HG02678 (cell line): ENCODE measurements at regions not wholly inside any gene's neighbourhood (a gene's known extent, or its start where the extent isn't known, plus 50 kb on each side); places are given as distances from the start of the nearest gene placed in this dataset.

Experiments
- ATAC-seq: cut with Tn5 transposase; IDR thresholded peaks from one replicate; pipeline ENCODE4 v1.9.1; 2021; ENCODE audit warnings: mild to moderate bottlenecking, moderate library complexity; ENCODE audit not compliant: unreplicated experiment

- no peak for ATAC-seq
These were observed 276.5 kb upstream of the MTNR1B start for GRCh38 chr11:92692826-92693546.

- ATAC-seq = no peak
These were observed 273.4 kb upstream of the MTNR1B start for GRCh38 chr11:92696076-92696475.

GRCh38 chr11:92697461-92698312 is 271.8 kb upstream of the MTNR1B start:
- ATAC-seq = no peak

- no peak for ATAC-seq
These were observed 270.7 kb upstream of the MTNR1B start for GRCh38 chr11:92698742-92699141.

GRCh38 chr11:92702037-92702804 is 267.2 kb upstream of the MTNR1B start:
- no peak for ATAC-seq

- no peak for ATAC-seq
These were observed 266.5 kb upstream of the MTNR1B start for GRCh38 chr11:92702805-92703448.

GRCh38 chr11:92703449-92703830 is 266.0 kb upstream of the MTNR1B start:
- ATAC-seq = no peak

GRCh38 chr11:92707173-92707619 is 262.3 kb upstream of the MTNR1B start:
- no peak for ATAC-seq

GRCh38 chr11:92707665-92708064 is 261.8 kb upstream of the MTNR1B start:
- ATAC-seq = no peak

- no peak for ATAC-seq
These were observed 260.1 kb upstream of the MTNR1B start for GRCh38 chr11:92709329-92709728.

GRCh38 chr11:92711926-92712325 is 257.5 kb upstream of the MTNR1B start:
- ATAC-seq = no peak

GRCh38 chr11:92714111-92714510 is 255.3 kb upstream of the MTNR1B start:
- ATAC-seq = no peak

- no peak for ATAC-seq
These were observed 252.2 kb upstream of the MTNR1B start for GRCh38 chr11:92717240-92717639.

GRCh38 chr11:92720385-92720784 is 249.1 kb upstream of the MTNR1B start:
- no peak for ATAC-seq

GRCh38 chr11:92725352-92725751 is 244.1 kb upstream of the MTNR1B start:
- ATAC-seq = no peak

- no peak for ATAC-seq
These were observed 242.3 kb upstream of the MTNR1B start for GRCh38 chr11:92727123-92727522.

- no peak for ATAC-seq
These were observed 241.7 kb upstream of the MTNR1B start for GRCh38 chr11:92727769-92728168.

GRCh38 chr11:92728628-92729027 is 240.8 kb upstream of the MTNR1B start:
- ATAC-seq = no peak

GRCh38 chr11:92735039-92735438 is 234.4 kb upstream of the MTNR1B start:
- ATAC-seq = no peak

- no peak for ATAC-seq
These were observed 231.2 kb upstream of the MTNR1B start for GRCh38 chr11:92738276-92738675.

- no peak for ATAC-seq
These were observed 230.4 kb upstream of the MTNR1B start for GRCh38 chr11:92739041-92739440.
